ENCODE measurements at regions not wholly inside any gene's neighbourhood (a gene's known extent, or its start where the extent isn't known, plus 50 kb on each side); places are given as distances from the start of the nearest gene placed in this dataset.
A peak's percentile ranks its signal among the peaks of the same experiment; 100 is the strongest.

DNA sequence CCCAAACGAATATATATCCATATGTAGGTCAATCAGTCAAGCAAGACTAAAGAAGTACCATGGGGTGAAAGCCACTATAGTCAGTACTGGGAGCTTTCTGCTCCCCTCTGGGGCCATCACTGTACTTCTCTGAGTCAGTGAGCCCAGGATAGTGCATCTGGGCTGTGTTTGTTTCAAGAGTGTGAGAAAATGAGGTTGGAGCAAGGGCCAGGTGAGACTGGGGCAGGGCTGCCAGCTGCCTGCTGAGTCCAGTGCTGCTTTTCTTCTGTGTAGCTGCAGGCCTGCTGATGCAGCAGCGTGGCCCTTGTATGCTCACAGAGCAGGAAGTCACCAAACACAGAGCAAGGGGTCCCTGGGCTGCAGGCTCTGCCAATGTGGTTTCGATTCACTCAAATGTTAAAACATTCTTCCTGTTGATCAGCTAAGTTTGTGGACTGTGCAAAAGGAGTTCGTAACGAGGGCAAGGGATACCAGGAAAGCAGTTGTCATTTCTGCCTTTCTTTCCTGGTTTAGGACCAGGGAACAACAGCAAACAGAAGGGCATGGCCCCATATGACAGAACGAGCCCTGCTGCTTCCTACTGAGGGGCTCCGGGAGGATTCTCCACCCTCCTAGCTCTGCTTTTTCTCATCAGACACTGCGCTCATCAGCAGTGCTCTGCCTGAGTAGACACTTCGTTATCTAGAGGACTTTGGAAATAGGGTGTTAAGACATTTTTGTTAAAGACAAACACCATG, 65.4 kb upstream of the TNS3 start:
- no peak for DNase-seq (ENCODE audit: low spot score in 2 of 2)
- no peak for TF ChIP-seq CTCF (IDR thresholded peaks at IDR 0.05)
- TF ChIP-seq POLR2A (IDR thresholded peaks at IDR 0.05) = no peak
- intact Hi-C loops (cut with DNase I; ENCODE audit: low total_unique reads) = no loop called here
- 81 to 82% methylated on average over 9 of the region's 9 CpGs for WGBS, 2 donors
- no peak overlapping the region for H3K4me3 ChIP-seq (ENCODE audit: low read depth, poor library complexity, severe bottlenecking)

GRCh38 chr7:47643716-47644400, 61.9 kb upstream of the TNS3 start:
- H3K4me3 ChIP-seq (ENCODE audit: low read depth, poor library complexity, severe bottlenecking) = no peak overlapping the region
- intact Hi-C loops (cut with DNase I; ENCODE audit: low total_unique reads) = no loop called here
- 92 to 93% methylated on average over 4 of the region's 4 CpGs for WGBS, 2 donors
- TF ChIP-seq CTCF (IDR thresholded peaks at IDR 0.05) (no peak), POLR2A (IDR thresholded peaks at IDR 0.05) (no peak)
- no peak for DNase-seq (ENCODE audit: low spot score in 2 of 2)

DNA sequence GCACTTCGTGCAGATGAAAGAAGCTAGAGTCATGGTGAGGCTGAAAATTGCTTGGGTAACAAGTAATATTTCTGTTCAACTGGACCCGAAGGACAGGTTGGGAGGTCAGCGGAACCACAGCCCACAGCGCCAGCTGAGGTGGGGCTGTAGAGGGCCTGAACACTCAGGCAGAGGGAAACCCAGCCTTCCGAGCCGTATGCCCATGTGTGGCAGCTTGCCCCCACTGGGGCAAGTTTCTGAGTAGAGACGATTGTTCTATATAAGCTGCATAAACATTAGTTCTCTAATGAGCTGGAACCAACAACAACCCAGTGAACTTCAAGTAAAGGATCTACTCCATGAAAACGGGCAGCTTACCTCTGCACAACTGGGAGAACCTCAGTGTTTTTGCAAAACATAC, 58.4 kb upstream of the TNS3 start:
- no peak overlapping the region for H3K4me3 ChIP-seq (ENCODE audit: low read depth, poor library complexity, severe bottlenecking)
- TF ChIP-seq POLR2A (IDR thresholded peaks at IDR 0.05) = no peak
- TF ChIP-seq CTCF (IDR thresholded peaks at IDR 0.05) = no peak
- WGBS, 2 donors = 82 to 88% methylated on average over 8 of the region's 8 CpGs
- DNase-seq (ENCODE audit: low spot score in 2 of 2) = no peak
- intact Hi-C loops (cut with DNase I; ENCODE audit: low total_unique reads) = no loop called here

GRCh38 chr7:47639495-47640110, 57.7 kb upstream of the TNS3 start:
- intact Hi-C loops (cut with DNase I; ENCODE audit: low total_unique reads) = no loop called here
- 90 to 92% methylated on average over 3 of the region's 3 CpGs for WGBS, 2 donors
- no peak for TF ChIP-seq CTCF (IDR thresholded peaks at IDR 0.05)
- TF ChIP-seq POLR2A (IDR thresholded peaks at IDR 0.05) = no peak
- DNase-seq (ENCODE audit: low spot score in 2 of 2) = no peak
- no peak overlapping the region for H3K4me3 ChIP-seq (ENCODE audit: low read depth, poor library complexity, severe bottlenecking)

DNA sequence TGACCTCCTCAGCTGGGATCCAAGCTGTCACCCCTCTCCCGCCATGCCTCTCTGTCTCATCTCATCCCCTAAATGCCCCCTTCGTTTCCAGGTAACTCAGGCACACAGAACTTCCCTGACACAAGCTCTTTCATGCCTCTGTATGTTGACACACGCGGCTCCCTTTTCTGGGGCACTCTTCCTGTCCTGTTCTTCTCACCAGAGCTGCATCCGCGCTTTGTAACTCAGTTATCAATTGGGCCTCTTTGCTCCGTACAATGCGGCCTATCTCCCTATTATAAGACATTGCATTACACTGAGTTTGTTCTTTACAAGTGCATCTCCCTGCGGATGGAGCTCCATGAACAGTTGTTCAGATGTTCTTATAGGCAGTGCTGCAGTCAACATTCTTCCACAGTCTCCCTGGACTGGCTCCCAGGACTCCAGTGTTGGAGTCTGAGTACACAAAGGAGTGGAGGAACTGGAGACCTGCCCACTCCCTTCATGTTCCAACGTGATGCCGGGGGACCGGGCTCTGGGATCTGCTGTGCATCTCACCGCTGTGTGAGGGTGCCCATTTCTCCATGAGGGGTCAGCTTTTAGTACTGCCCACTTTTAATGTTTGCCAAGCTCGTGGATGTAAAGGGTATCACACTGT, 56.9 kb upstream of the TNS3 start:
- TF ChIP-seq POLR2A (IDR thresholded peaks at IDR 0.05) = no peak
- no peak for TF ChIP-seq CTCF (IDR thresholded peaks at IDR 0.05)
- peak in 1 of 2 donors; percentile 29 for DNase-seq (ENCODE audit: low spot score in 2 of 2)
- 57 to 64% methylated on average over 14 of the region's 14 CpGs for WGBS, 2 donors
- no peak overlapping the region for H3K4me3 ChIP-seq (ENCODE audit: low read depth, poor library complexity, severe bottlenecking)
- intact Hi-C loops (cut with DNase I; ENCODE audit: low total_unique reads) = no loop called here

All from lower leg skin (tissue), 4 donors.